HCT116 (cell line): ENCODE measurements at regions not wholly inside any gene's neighbourhood (a gene's known extent, or its start where the extent isn't known, plus 50 kb on each side); places are given as distances from the start of the nearest gene placed in this dataset.

ENCODE experiments used
- ATAC-seq: fragments of 200-7000 bp; cut with Tn5 transposase; 2 replicates; pipeline ENCODE4 v1.9.1; 2020; ENCODE audit warnings: mild to moderate bottlenecking, moderate library complexity
- BruUV-seq: library from RNA; stranded (reverse); fragments of 400-500 nt; replicated peaks from 2 replicates; lab custom pipeline; 2021; lab: Mats Ljungman, UMichigan
- CTCF ChIA-PET: fragments of 300-600 bp; sonication (Branson Sonifier 250); formaldehyde crosslinking; loops from one replicate; lab custom pipeline; 2021; ENCODE audit warnings: antibody characterized with exemption; lab: Charles Lee
- POLR2A ChIA-PET: fragments of 300-600, 350-600 bp; sonication (Branson Sonifier 250); formaldehyde crosslinking; loops from one replicate; lab custom pipeline; 2021; ENCODE audit warnings: antibody characterized with exemption; lab: Charles Lee
- RAD21 ChIA-PET, 2 experiments: fragments of 300-600 bp; sonication (Branson Sonifier 250); formaldehyde crosslinking; loops; one replicate each; lab custom pipeline; 2023; ENCODE audit warnings: low total read pairs in 2 of 2; ENCODE audit not compliant: uncharacterized antibody in 2 of 2, unreplicated experiment in 2 of 2, low non-redundant PET in 1 of 2; lab: Charles Lee
- DNase-seq: peaks from one replicate; pipeline ENCODE4 v3.0.0-alpha.2; 2010; ENCODE audit warnings: low read depth, low spot score
- H2AFZ ChIP-seq: fragments of 200-600 bp; shearing (Covaris generic), sonication (generic); 2 replicates; pipeline ENCODE4 v1.6.1; 2017; ENCODE audit warnings: low read depth, mixed run types, mixed read lengths, antibody characterized with exemption, low read length; ENCODE audit not compliant: poor library complexity, severe bottlenecking
- H3K27ac ChIP-seq: 2 replicates; pipeline ENCODE4 v1.5.1; 2012; ENCODE audit warnings: low read depth, low read length
- H3K27me3 ChIP-seq: fragments of 200-600 bp; sonication (generic); 2 replicates; pipeline ENCODE4 v1.6.1; 2016; ENCODE audit warnings: mixed run types, low read length, mixed read lengths; ENCODE audit not compliant: insufficient read depth
- H3K36me3 ChIP-seq, 2 experiments: fragments of 200-500 bp in 1 of 2; fragments of 200-600 bp in 1 of 2; sonication (Bioruptor generic) in 1 of 2; sonication (generic) in 1 of 2; 2 replicates each; pipeline versions ENCODE4 v1.5.1 to v1.6.1; 2014 to 2016; ENCODE audit warnings: low read length in 2 of 2, inconsistent platforms in 1 of 2, mixed read lengths in 1 of 2, mixed run types in 1 of 2; ENCODE audit not compliant: insufficient read depth in 2 of 2, control insufficient read depth in 1 of 2
- H3K4me1 ChIP-seq, 2 experiments: fragments of 200-600 bp in 1 of 2; sonication (generic) in 1 of 2; 2 replicates each; pipeline versions ENCODE4 v1.5.1 to v1.6.1; 2012 to 2017; ENCODE audit warnings: low read length in 2 of 2, inconsistent platforms in 1 of 2, mild to moderate bottlenecking in 1 of 2, mixed read lengths in 1 of 2, mixed run types in 1 of 2, moderate library complexity in 1 of 2; ENCODE audit not compliant: insufficient read depth in 2 of 2, control insufficient read depth in 1 of 2
- H3K4me2 ChIP-seq: fragments of 200-600 bp; sonication (generic); 2 replicates; pipeline ENCODE4 v1.6.1; 2017; ENCODE audit warnings: mixed run types, low read length, mixed read lengths
- H3K4me3 ChIP-seq, 2 experiments: fragments of 200-600 bp in 1 of 2; sonication (generic) in 1 of 2; replicated peaks in 1 of 2; 2 replicates each; pipeline ENCODE4 v1.5.1; 2011 to 2016; ENCODE audit warnings: low read length in 2 of 2, control low read depth in 1 of 2, low read depth in 1 of 2, mild to moderate bottlenecking in 1 of 2, mixed read lengths in 1 of 2, mixed run types in 1 of 2
- H3K79me2 ChIP-seq: fragments of 200-600 bp; sonication (generic); 2 replicates; pipeline ENCODE4 v1.6.1; 2017; ENCODE audit warnings: mild to moderate bottlenecking, mixed run types, low read length, moderate library complexity, mixed read lengths; ENCODE audit not compliant: insufficient read depth
- H3K9ac ChIP-seq: fragments of 200-600 bp; sonication (generic); 2 replicates; pipeline ENCODE4 v1.6.1; 2016; ENCODE audit warnings: low read length, mixed read lengths
- H3K9me2 ChIP-seq: fragments of 200-600 bp; sonication (generic), shearing (Covaris generic); 2 replicates; pipeline ENCODE4 v1.6.1; 2017; ENCODE audit warnings: mixed run types, mild to moderate bottlenecking, moderate library complexity; ENCODE audit not compliant: insufficient read depth
- H3K9me3 ChIP-seq, 2 experiments: fragments of 200-500 bp in 1 of 2; fragments of 200-600 bp in 1 of 2; sonication (Bioruptor generic) in 1 of 2; sonication (generic) in 1 of 2; 2 replicates each; pipeline ENCODE4 v1.6.1; 2014 to 2017; ENCODE audit warnings: low read length in 2 of 2, mixed read lengths in 2 of 2, inconsistent platforms in 1 of 2, low read depth in 1 of 2, mild to moderate bottlenecking in 1 of 2, mixed run types in 1 of 2, moderate library complexity in 1 of 2; ENCODE audit not compliant: control insufficient read depth in 1 of 2, insufficient read depth in 1 of 2
- H4K20me1 ChIP-seq: fragments of 200-600 bp; sonication (generic), shearing (Covaris generic); 2 replicates; pipeline ENCODE4 v1.6.1; 2017; ENCODE audit warnings: mixed run types, mild to moderate bottlenecking, moderate library complexity; ENCODE audit not compliant: insufficient read depth
- CBX3 ChIP-seq: IDR thresholded peaks from 2 replicates; pipeline ENCODE4 v1.6.1; 2012; ENCODE audit warnings: low read depth
- CEBPB ChIP-seq: IDR thresholded peaks from 2 replicates; pipeline ENCODE4 v1.6.1; 2012; ENCODE audit warnings: low read depth
- CTCF ChIP-seq, 3 experiments: fragments of 200-600 bp in 1 of 3; sonication (generic) in 1 of 3; IDR thresholded peaks in 2 of 3; conservative IDR thresholded peaks in 1 of 3; 2 replicates each; pipeline ENCODE4 v1.5.1; 2012 to 2017; ENCODE audit warnings: low read depth in 2 of 3, low read length in 2 of 3, antibody characterized with exemption in 1 of 3, borderline replicate concordance in 1 of 3, control low read depth in 1 of 3, mild to moderate bottlenecking in 1 of 3, mixed read lengths in 1 of 3, mixed run types in 1 of 3, moderate library complexity in 1 of 3; ENCODE audit not compliant: insufficient read depth in 1 of 3
- EGR1 ChIP-seq: IDR thresholded peaks from 2 replicates; pipeline ENCODE4 v1.6.1; 2012; ENCODE audit warnings: low read depth
- ELF1 ChIP-seq: IDR thresholded peaks from 2 replicates; pipeline ENCODE4 v1.6.1; 2012; ENCODE audit warnings: low read depth, borderline replicate concordance
- EZH2phosphoT487 ChIP-seq: fragments of 200-600 bp; IDR thresholded peaks from 2 replicates; pipeline ENCODE4 v1.6.1; 2018; ENCODE audit warnings: antibody characterized with exemption, borderline replicate concordance
- FOSL1 ChIP-seq: IDR thresholded peaks from 2 replicates; pipeline ENCODE4 v1.6.1; 2012; ENCODE audit warnings: low read depth
- POLR2A ChIP-seq: IDR thresholded peaks from 2 replicates; pipeline ENCODE4 v1.7.0; 2011; ENCODE audit warnings: borderline replicate concordance; ENCODE audit not compliant: insufficient read depth, insufficient read length; ENCODE audit errors: extremely low read depth
- POLR2AphosphoS5 ChIP-seq: IDR thresholded peaks from 2 replicates; pipeline ENCODE4 v1.6.1; 2011; ENCODE audit warnings: mild to moderate bottlenecking, low read depth, low read length, moderate library complexity
- RAD21 ChIP-seq: IDR thresholded peaks from 2 replicates; pipeline ENCODE4 v1.6.1; 2012; ENCODE audit warnings: low read depth, mild to moderate bottlenecking
- SP1 ChIP-seq: IDR thresholded peaks from 2 replicates; pipeline ENCODE4 v1.6.1; 2012; ENCODE audit warnings: low read depth
- SRF ChIP-seq: IDR thresholded peaks from 2 replicates; pipeline ENCODE4 v1.6.1; 2012; ENCODE audit warnings: low read depth
- TCF7L2 ChIP-seq: IDR thresholded peaks from 2 replicates; pipeline ENCODE4 v1.7.0; 2011; ENCODE audit warnings: borderline replicate concordance, inconsistent platforms; ENCODE audit not compliant: insufficient read depth, insufficient read length; ENCODE audit errors: extremely low read depth
- ZBTB33 ChIP-seq: IDR thresholded peaks from 2 replicates; pipeline ENCODE4 v1.6.1; 2011; ENCODE audit warnings: mild to moderate bottlenecking, low read length, moderate library complexity; ENCODE audit not compliant: insufficient replicate concordance; ENCODE audit errors: extremely low read depth
- ZNF274 ChIP-seq: fragments of 200-500 bp; sonication (Bioruptor generic); IDR thresholded peaks from 2 replicates; pipeline ENCODE4 v1.6.1; 2014; ENCODE audit warnings: mild to moderate bottlenecking, low read depth, low read length, inconsistent platforms
- intact Hi-C: fragments of 100-400 bp; cut with micrococcal nuclease; formaldehyde crosslinking; loops from 2 replicates; pipeline ENCODE4 v1.10.0; 2022
- TF ChIP-seq, protein P1 (sequence below): IDR thresholded peaks from 2 replicates; pipeline ENCODE4 v1.6.1; 2012

DNA sequence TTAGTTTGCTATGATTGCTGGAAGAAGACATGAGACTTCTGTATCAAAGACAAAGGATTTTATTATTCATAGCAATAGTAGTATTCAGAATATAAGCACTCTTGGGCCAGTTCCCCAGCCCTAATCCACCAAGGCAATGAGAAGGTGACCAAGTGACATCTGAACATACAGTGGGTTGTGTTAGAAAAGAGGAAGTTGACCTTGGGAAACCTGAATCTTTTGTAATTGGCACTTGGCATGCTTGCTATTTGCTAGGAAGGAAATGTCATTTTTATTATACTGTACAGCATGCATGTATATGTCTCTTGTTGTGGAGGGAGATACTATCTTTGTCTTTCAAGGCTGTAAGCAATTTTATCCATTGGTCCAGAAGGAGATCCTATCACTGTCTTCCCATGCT is 216.1 kb upstream of the FAT1 start:
- TF ChIP-seq ZBTB33 (no peak), POLR2AphosphoS5 (no peak), CTCF (IDR thresholded peaks at IDR 0.05 in 2 of 3, conservative IDR thresholded peaks at IDR 0.05 in 1 of 3; ENCODE audit: borderline replicate concordance in 1 of 3, insufficient read depth in 1 of 3, low read depth in 2 of 3, low read length in 2 of 3) (no peak), EGR1 (no peak), FOSL1 (no peak), CBX3 (no peak), ZNF274 (no peak), EZH2phosphoT487 (no peak), SRF (no peak), RAD21 (no peak), ELF1 (no peak), POLR2A (no peak), SP1 (no peak), TCF7L2 (no peak), CEBPB (no peak)
- TF ChIP-seq, protein P1, sequence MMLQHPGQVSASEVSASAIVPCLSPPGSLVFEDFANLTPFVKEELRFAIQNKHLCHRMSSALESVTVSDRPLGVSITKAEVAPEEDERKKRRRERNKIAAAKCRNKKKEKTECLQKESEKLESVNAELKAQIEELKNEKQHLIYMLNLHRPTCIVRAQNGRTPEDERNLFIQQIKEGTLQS = no peak
- H4K20me1 ChIP-seq = no peaks in the 10 kb centered on the region
- ChIA-PET POLR2A (no interaction called here), RAD21 (no interaction called here), CTCF (no interaction called here)
- BruUV-seq = no TSS peak
- no peak overlapping the region for H3K9ac ChIP-seq
- no peak for ATAC-seq
- no peak overlapping the region for H3K4me3 ChIP-seq
- H3K27ac ChIP-seq = no peak overlapping the region
- no peak overlapping the region for H3K4me2 ChIP-seq
- intact Hi-C loops = loop anchor here (10.0 kb wide), 1 partner anchor 665 kb away; no protein-coding TSS in a partner anchor
- no peaks in the 10 kb centered on the region for H3K27me3 ChIP-seq
- peak overlapping the region; percentile 41 for H2AFZ ChIP-seq
- peaks cover 30 to 74% of the 10 kb centered on the region in 2 experiments for H3K4me1 ChIP-seq
- no peak for DNase-seq
- H3K9me2 ChIP-seq = no peaks in the 10 kb centered on the region
- 0 out of 2 replicates have a peak, but pooled peaks cover 7% of the 10 kb centered on the region for H3K79me2 ChIP-seq
- no peaks in the 10 kb centered on the region for H3K36me3 ChIP-seq
- H3K9me3 ChIP-seq = no peaks in the 10 kb centered on the region
